Kidney (tissue), 13 donors: ENCODE measurements at regions not wholly inside any gene's neighbourhood (a gene's known extent, or its start where the extent isn't known, plus 50 kb on each side); places are given as distances from the start of the nearest gene placed in this dataset.

Source experiments
- DNase-seq, 5 donors: peaks; one replicate each; pipeline ENCODE4 v3.0.0-alpha.2; 2013 to 2020
- FAIRE-seq: peaks from 2 replicates; lab custom pipeline; 2012; peaks lifted over from hg19 to GRCh38; lab: Jason Lieb, UNC
- H3K27ac ChIP-seq, 2 donors: one replicate each; pipeline ENCODE4 v1.7.0; 2013; ENCODE audit warnings: low read depth in 2 of 2, low read length in 2 of 2, inconsistent platforms in 1 of 2
- H3K27me3 ChIP-seq: one replicate; pipeline ENCODE4 v1.7.1; 2013; ENCODE audit warnings: low read length, inconsistent platforms; ENCODE audit not compliant: control insufficient read depth, insufficient read depth
- H3K36me3 ChIP-seq, 3 donors: one replicate each; pipeline versions ENCODE4 v1.7.0 to v1.7.1; 2013; ENCODE audit warnings: low read length in 3 of 3, control low read depth in 1 of 3, inconsistent platforms in 1 of 3; ENCODE audit not compliant: insufficient read depth in 3 of 3, control insufficient read depth in 2 of 3
- H3K4me1 ChIP-seq, 3 donors: one replicate each; pipeline versions ENCODE4 v1.7.0 to v1.7.1; 2013; ENCODE audit warnings: low read length in 3 of 3, inconsistent platforms in 1 of 3, low read depth in 1 of 3; ENCODE audit not compliant: control insufficient read depth in 2 of 3, insufficient read depth in 2 of 3
- H3K4me3 ChIP-seq, 3 donors: one replicate each; pipeline versions ENCODE4 v1.7.0 to v1.8.1; 2013; ENCODE audit warnings: low read length in 3 of 3, control low read depth in 1 of 3, inconsistent platforms in 1 of 3
- H3K9ac ChIP-seq, 3 donors: one replicate each; pipeline versions ENCODE4 v1.7.0 to v1.7.1; 2013; ENCODE audit warnings: low read length in 3 of 3, control low read depth in 1 of 3, inconsistent platforms in 1 of 3
- H3K9me3 ChIP-seq, 3 donors: one replicate each; pipeline versions ENCODE4 v1.7.0 to v1.7.1; 2013; ENCODE audit warnings: low read length in 3 of 3, control low read depth in 1 of 3, inconsistent platforms in 1 of 3; ENCODE audit not compliant: control insufficient read depth in 2 of 3, insufficient read depth in 1 of 3
- intact Hi-C: fragments of 100-400 bp; cut with DNase I; formaldehyde crosslinking; loops from one replicate; pipeline ENCODE4 v1.11.1; 2022
- TF ChIP-seq, protein P1 (sequence below): IDR thresholded peaks from 3 replicates; pipeline ENCODE4 v1.5.1; 2012; ENCODE audit warnings: mild to moderate bottlenecking, moderate library complexity, borderline replicate concordance; ENCODE audit not compliant: insufficient read depth; ENCODE audit errors: extremely low read depth
- donor health status: control.
- donor health status: control.
- donor health status: control.
- donor health status: control.
- donor health status: control.
- donor health status: DM: yes; HTN: yes; CAD: no.
- donor health status: Normal renal cell carcinoma (clear cell type).

DNA sequence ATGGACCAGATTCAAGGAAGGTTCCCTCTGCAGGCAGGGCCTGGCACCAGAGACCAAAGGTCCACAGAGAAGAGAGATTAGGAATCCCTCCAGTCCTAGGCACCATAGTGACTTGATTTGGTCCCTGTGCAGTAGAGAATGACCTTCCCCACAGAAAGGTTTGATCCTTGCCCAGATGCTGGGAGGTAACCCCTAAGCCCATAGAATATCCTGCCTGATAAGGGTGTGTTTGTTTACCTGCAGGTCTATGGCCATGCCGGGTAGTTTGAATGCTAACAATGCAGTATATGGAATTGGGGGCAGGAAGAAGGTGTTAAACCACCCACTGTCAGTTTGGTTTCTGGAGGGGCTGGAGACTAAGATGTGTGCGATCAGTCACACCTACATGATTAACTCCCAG lies 57.1 kb upstream of the NFASC start:
- no peaks in the 10 kb centered on the region for H3K9me3 ChIP-seq
- no peak for DNase-seq
- no peak overlapping the region for H3K9ac ChIP-seq
- no peak overlapping the region for H3K4me3 ChIP-seq
- no peak overlapping the region for H3K27ac ChIP-seq
- no peak for FAIRE-seq
- TF ChIP-seq, protein P1, sequence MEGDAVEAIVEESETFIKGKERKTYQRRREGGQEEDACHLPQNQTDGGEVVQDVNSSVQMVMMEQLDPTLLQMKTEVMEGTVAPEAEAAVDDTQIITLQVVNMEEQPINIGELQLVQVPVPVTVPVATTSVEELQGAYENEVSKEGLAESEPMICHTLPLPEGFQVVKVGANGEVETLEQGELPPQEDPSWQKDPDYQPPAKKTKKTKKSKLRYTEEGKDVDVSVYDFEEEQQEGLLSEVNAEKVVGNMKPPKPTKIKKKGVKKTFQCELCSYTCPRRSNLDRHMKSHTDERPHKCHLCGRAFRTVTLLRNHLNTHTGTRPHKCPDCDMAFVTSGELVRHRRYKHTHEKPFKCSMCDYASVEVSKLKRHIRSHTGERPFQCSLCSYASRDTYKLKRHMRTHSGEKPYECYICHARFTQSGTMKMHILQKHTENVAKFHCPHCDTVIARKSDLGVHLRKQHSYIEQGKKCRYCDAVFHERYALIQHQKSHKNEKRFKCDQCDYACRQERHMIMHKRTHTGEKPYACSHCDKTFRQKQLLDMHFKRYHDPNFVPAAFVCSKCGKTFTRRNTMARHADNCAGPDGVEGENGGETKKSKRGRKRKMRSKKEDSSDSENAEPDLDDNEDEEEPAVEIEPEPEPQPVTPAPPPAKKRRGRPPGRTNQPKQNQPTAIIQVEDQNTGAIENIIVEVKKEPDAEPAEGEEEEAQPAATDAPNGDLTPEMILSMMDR = no peak
- H3K4me1 ChIP-seq = no peaks in the 10 kb centered on the region
- H3K36me3 ChIP-seq = no peaks in the 10 kb centered on the region
- H3K27me3 ChIP-seq = no peaks in the 10 kb centered on the region
- intact Hi-C loops = no loop called here

DNA sequence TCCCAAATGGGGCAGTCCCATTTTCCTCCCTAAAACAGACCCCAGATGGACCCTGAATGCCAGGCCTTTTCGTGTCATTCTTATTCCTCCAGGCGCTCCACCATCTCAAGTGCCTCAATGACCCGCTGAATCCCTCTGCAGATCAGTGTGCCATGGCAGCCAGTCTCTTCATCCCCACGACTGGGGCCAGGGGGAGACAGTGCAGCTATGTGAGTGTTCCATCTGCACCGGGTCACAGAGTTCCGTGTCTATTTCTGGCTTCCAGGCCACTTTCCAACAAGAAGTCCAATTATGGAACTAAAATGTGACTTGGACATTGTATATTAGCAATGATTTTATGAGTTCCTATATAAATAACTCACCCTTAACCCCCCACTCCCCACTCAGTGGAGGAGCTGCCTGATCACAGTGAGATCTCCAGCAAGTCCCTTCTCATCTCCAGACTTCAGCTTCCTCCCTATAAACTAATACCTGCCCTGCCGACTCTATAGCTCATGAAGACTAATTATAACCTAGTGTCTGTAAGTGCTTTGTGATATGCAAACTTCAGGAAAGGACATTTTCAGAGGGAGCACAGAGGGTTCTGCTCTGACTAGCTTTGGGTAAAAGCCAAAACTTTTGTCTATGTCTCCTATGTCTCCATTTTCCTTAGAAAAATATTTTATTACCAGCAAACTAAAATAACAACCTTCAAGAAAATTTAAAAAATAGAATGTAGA lies 56.3 kb upstream of the NFASC start:
- H3K9me3 ChIP-seq = no peaks in the 10 kb centered on the region
- no peak overlapping the region for H3K4me3 ChIP-seq
- TF ChIP-seq, protein P1 = no peak
- H3K4me1 ChIP-seq = peaks cover 0 to 1% (median 0%) of the 10 kb centered on the region in 3 donors
- peak in 1 of 5 donors; percentile 72 for DNase-seq
- H3K27ac ChIP-seq = no peak overlapping the region
- H3K9ac ChIP-seq = no peak overlapping the region
- intact Hi-C loops = no loop called here
- no peaks in the 10 kb centered on the region for H3K27me3 ChIP-seq
- no peaks in the 10 kb centered on the region for H3K36me3 ChIP-seq
- FAIRE-seq = no peak

DNA sequence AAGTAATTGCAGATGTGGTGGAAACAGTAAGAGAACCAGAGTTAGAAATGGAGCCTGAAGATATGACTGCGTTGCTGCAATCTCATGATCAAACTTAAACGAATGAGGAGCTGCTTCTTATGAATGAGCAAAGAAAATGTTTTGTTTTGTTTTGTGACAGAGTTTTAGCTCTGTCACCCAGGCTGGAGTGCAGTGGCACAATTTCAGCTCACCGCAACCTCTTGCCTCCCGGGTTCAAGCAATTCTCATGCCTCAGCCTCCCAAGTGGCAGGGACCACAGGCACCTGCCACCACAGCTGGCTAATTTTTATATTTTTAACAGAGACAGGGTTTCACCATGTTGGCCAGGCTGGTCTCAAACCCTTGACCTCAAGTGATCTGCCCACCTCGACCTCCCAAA lies 53.3 kb upstream of the NFASC start:
- FAIRE-seq (no peak), DNase-seq (no peak)
- Histone ChIP-seq H3K36me3 (no peaks in the 10 kb centered on the region), H3K4me3 (no peak overlapping the region), H3K4me1 (peaks cover 0 to 12% (median 6%) of the 10 kb centered on the region in 3 donors), H3K9ac (no peak overlapping the region), H3K9me3 (no peaks in the 10 kb centered on the region), H3K27me3 (no peaks in the 10 kb centered on the region), H3K27ac (no peak overlapping the region)
- intact Hi-C loops = no loop called here
- TF ChIP-seq, protein P1 = no peak
